Endothelial cell of umbilical vein (primary cell): ENCODE measurements at regions not wholly inside any gene's neighbourhood (a gene's known extent, or its start where the extent isn't known, plus 50 kb on each side); places are given as distances from the start of the nearest gene placed in this dataset.

Experiments used
- BruUV-seq: library from RNA; stranded (reverse); fragments of 400-500 nt; replicated peaks from 2 replicates; lab custom pipeline; 2021; lab: Mats Ljungman, UMichigan
- CTCF ChIA-PET: fragments of 300-600, 350-600 bp; sonication (Branson Sonifier 250); formaldehyde crosslinking; loops from one replicate; lab custom pipeline; 2021; ENCODE audit warnings: antibody characterized with exemption, inconsistent platforms; lab: Charles Lee
- POLR2A ChIA-PET: fragments of 300-600, 350-600 bp; sonication (Branson Sonifier 250); formaldehyde crosslinking; loops from one replicate; lab custom pipeline; 2021; ENCODE audit warnings: antibody characterized with exemption, inconsistent platforms; lab: Charles Lee
- DNase-seq: peaks from one replicate; pipeline ENCODE4 v3.0.0-alpha.2; 2011; ENCODE audit warnings: low read depth, low spot score
- FAIRE-seq: peaks from 2 replicates; lab custom pipeline; 2011; peaks lifted over from hg19 to GRCh38; lab: Jason Lieb, UNC
- H2AFZ ChIP-seq: 2 replicates; pipeline ENCODE4 v1.6.0; 2012; ENCODE audit warnings: low read depth, low read length, control low read depth, inconsistent platforms
- H3K27ac ChIP-seq: 2 replicates; pipeline ENCODE4 v1.5.1; 2011; ENCODE audit warnings: low read depth, mild to moderate bottlenecking, control low read depth, low read length, moderate library complexity; ENCODE audit not compliant: insufficient read depth
- H3K27me3 ChIP-seq, 2 experiments: 2 replicates each; pipeline versions ENCODE4 v1.6.0 to v1.6.1; 2011; ENCODE audit warnings: low read length in 2 of 2, mixed read lengths in 1 of 2; ENCODE audit not compliant: control insufficient read depth in 2 of 2, insufficient read depth in 2 of 2
- H3K36me3 ChIP-seq, 2 experiments: 2 replicates in 1 of 2; 3 replicates in 1 of 2; pipeline ENCODE4 v1.5.1; 2011; ENCODE audit warnings: low read length in 2 of 2, mild to moderate bottlenecking in 1 of 2, moderate library complexity in 1 of 2; ENCODE audit not compliant: control insufficient read depth in 2 of 2, insufficient read depth in 2 of 2; ENCODE audit errors: extremely low read depth in 1 of 2
- H3K4me1 ChIP-seq: 3 replicates; pipeline ENCODE4 v1.5.1; 2011; ENCODE audit warnings: mild to moderate bottlenecking, low read length; ENCODE audit not compliant: control insufficient read depth, insufficient read depth; ENCODE audit errors: extremely low read depth
- H3K4me2 ChIP-seq: 2 replicates; pipeline ENCODE4 v1.6.1; 2011; ENCODE audit warnings: low read length, control low read depth, mixed read lengths; ENCODE audit not compliant: insufficient read depth
- H3K4me3 ChIP-seq, 3 experiments: fragments of 200-600 bp in 1 of 3; sonication (generic), shearing (Covaris generic) in 1 of 3; replicated peaks in 1 of 3; 2 replicates each; pipeline ENCODE4 v1.5.1; 2011 to 2016; ENCODE audit warnings: control low read depth in 3 of 3, low read length in 3 of 3, mild to moderate bottlenecking in 2 of 3, inconsistent platforms in 1 of 3, low read depth in 1 of 3, moderate library complexity in 1 of 3; ENCODE audit not compliant: insufficient read depth in 1 of 3
- H3K79me2 ChIP-seq: 2 replicates; pipeline ENCODE4 v1.6.0; 2012; ENCODE audit warnings: low read length, inconsistent platforms; ENCODE audit not compliant: control insufficient read depth, insufficient read depth
- H3K9ac ChIP-seq: replicated peaks from 2 replicates; pipeline ENCODE3; 2011; ENCODE audit warnings: low read length, control low read depth; ENCODE audit not compliant: insufficient read depth; ENCODE audit errors: extremely low read depth
- H3K9me1 ChIP-seq: replicated peaks from 3 replicates; pipeline ENCODE4 v1.6.0; 2011; ENCODE audit warnings: mild to moderate bottlenecking, low read length; ENCODE audit not compliant: control insufficient read depth, insufficient read depth; ENCODE audit errors: extremely low read depth
- H3K9me3 ChIP-seq: replicated peaks from 2 replicates; pipeline ENCODE4 v1.5.1; 2012; ENCODE audit warnings: low read length, inconsistent platforms; ENCODE audit not compliant: control insufficient read depth, insufficient read depth
- H4K20me1 ChIP-seq: replicated peaks from 2 replicates; pipeline ENCODE3; 2011; ENCODE audit warnings: mild to moderate bottlenecking, low read length; ENCODE audit not compliant: control insufficient read depth, insufficient read depth; ENCODE audit errors: extremely low read depth
- CTCF ChIP-seq, 2 donors: IDR thresholded peaks; 1 replicate in 1 of 2; 2 replicates in 1 of 2; pipeline ENCODE4 v1.5.1; 2011; ENCODE audit warnings: low read length in 2 of 2, mild to moderate bottlenecking in 2 of 2, moderate library complexity in 2 of 2, control low read depth in 1 of 2, inconsistent platforms in 1 of 2, low read depth in 1 of 2; ENCODE audit not compliant: insufficient read depth in 1 of 2; ENCODE audit errors: extremely low read depth in 1 of 2
- EZH2 ChIP-seq: IDR thresholded peaks from 2 replicates; pipeline ENCODE4 v1.6.1; 2012; ENCODE audit warnings: borderline replicate concordance, low read depth, mild to moderate bottlenecking, moderate library complexity, low read length, inconsistent platforms; ENCODE audit not compliant: severe bottlenecking
- FOS ChIP-seq: IDR thresholded peaks from 2 replicates; pipeline ENCODE4 v1.6.1; 2011; ENCODE audit warnings: mild to moderate bottlenecking, low read length, moderate library complexity, borderline replicate concordance; ENCODE audit not compliant: insufficient read depth
- GATA2 ChIP-seq: IDR thresholded peaks from 2 replicates; pipeline ENCODE4 v1.7.0; 2011; ENCODE audit warnings: low read depth, mild to moderate bottlenecking, moderate library complexity, mixed read lengths, low read length; ENCODE audit not compliant: insufficient read length, insufficient read depth
- JUN ChIP-seq: IDR thresholded peaks from 2 replicates; pipeline ENCODE4 v1.6.1; 2011; ENCODE audit warnings: borderline replicate concordance, low read depth; ENCODE audit not compliant: insufficient read length, insufficient read depth
- MAX ChIP-seq: IDR thresholded peaks from 2 replicates; pipeline ENCODE4 v1.6.1; 2011; ENCODE audit not compliant: insufficient read depth, insufficient read length
- MYC ChIP-seq: IDR thresholded peaks from one replicate; pipeline ENCODE4 v1.6.1; 2011; ENCODE audit warnings: mild to moderate bottlenecking, low read depth, low read length
- POLR2A ChIP-seq: IDR thresholded peaks from 2 replicates; pipeline ENCODE4 v1.6.1; 2012; ENCODE audit warnings: low read depth, mild to moderate bottlenecking, control low read depth, low read length
- POLR2AphosphoS5 ChIP-seq: IDR thresholded peaks from 2 replicates; pipeline ENCODE4 v1.6.1; 2012; ENCODE audit warnings: low read depth, mild to moderate bottlenecking, control low read depth, low read length, moderate library complexity; ENCODE audit not compliant: insufficient read depth
- dilution Hi-C: fragments of 300-500 bp; cut with MboI; formaldehyde crosslinking; loops from one replicate; pipeline ENCODE4 v1.15.0; 2019; ENCODE audit warnings: low sequenced_read_pairs; ENCODE audit not compliant: extremely low pct_ligation_motif_present
- intact Hi-C: fragments of 100-400 bp; cut with micrococcal nuclease; formaldehyde crosslinking; loops from one replicate; pipeline ENCODE4 v1.10.0; 2022

GRCh38 chr7:26930845-26931244 is 66.5 kb upstream of the SKAP2 start:
- Histone ChIP-seq H3K27ac (no peak overlapping the region), H2AFZ (no peak overlapping the region), H3K79me2 (no peaks in the 10 kb centered on the region), H3K4me2 (no peak overlapping the region), H4K20me1 (no peaks in the 10 kb centered on the region), H3K9me1 (no peaks in the 10 kb centered on the region), H3K9me3 (no peaks in the 10 kb centered on the region), H3K36me3 (no peaks in the 10 kb centered on the region), H3K27me3 (no peaks in the 10 kb centered on the region), H3K9ac (no peak overlapping the region), H3K4me3 (no peak overlapping the region), H3K4me1 (no peaks in the 10 kb centered on the region)
- ChIA-PET POLR2A (no interaction called here), CTCF (interaction anchor here (0.7 kb wide), 1 partner anchor 945 kb away, joined by 4 read pairs; no protein-coding TSS in a partner anchor)
- DNase-seq, result no peak
- dilution Hi-C loops (no loop called here), intact Hi-C loops (no loop called here)
- BruUV-seq, result no TSS peak
- no peak for TF ChIP-seq MAX
- TF ChIP-seq POLR2A, result no peak
- TF ChIP-seq JUN, result no peak
- TF ChIP-seq CTCF (IDR thresholded peaks at IDR 0.05; ENCODE audit: extremely low read depth in 1 of 2, insufficient read depth in 1 of 2, low read depth in 1 of 2, low read length in 2 of 2), result no peak
- TF ChIP-seq POLR2AphosphoS5, result no peak
- no peak for TF ChIP-seq FOS
- TF ChIP-seq GATA2, result no peak
- TF ChIP-seq MYC, result no peak
- TF ChIP-seq EZH2, result no peak
- FAIRE-seq, result no peak
